Central memory CD4-positive, alpha-beta T cell (primary cell): ENCODE measurements at regions not wholly inside any gene's neighbourhood (a gene's known extent, or its start where the extent isn't known, plus 50 kb on each side); places are given as distances from the start of the nearest gene placed in this dataset.
"Not testable (repeated sequence)": the region's sequence is repeated elsewhere in the genome, so short reads cannot be mapped to it uniquely, and the experiment has no call there.

Experiments used
- DNase-seq: peaks from one replicate; pipeline ENCODE4 v3.0.0; 2022

- not testable (repeated sequence) for DNase-seq
Measured at GRCh38 chr6:8619408-8619807, 184.1 kb upstream of the SLC35B3 start.

GRCh38 chr6:8608737-8609136 is 173.4 kb upstream of the SLC35B3 start:
- DNase-seq = no peak

- no peak for DNase-seq
Measured at GRCh38 chr6:8589941-8590729, 154.8 kb upstream of the SLC35B3 start.

GRCh38 chr6:8588176-8588575 is 152.8 kb upstream of the SLC35B3 start:
- no peak for DNase-seq

- no peak for DNase-seq
Measured at GRCh38 chr6:8583291-8583690, 147.9 kb upstream of the SLC35B3 start.

GRCh38 chr6:8579372-8579771 is 144.0 kb upstream of the SLC35B3 start:
- no peak for DNase-seq

GRCh38 chr6:8578006-8578405 is 142.7 kb upstream of the SLC35B3 start:
- DNase-seq = no peak

GRCh38 chr6:8574749-8575468 is 139.6 kb upstream of the SLC35B3 start:
- DNase-seq = no peak

GRCh38 chr6:8574311-8574710 is 139.0 kb upstream of the SLC35B3 start:
- DNase-seq = no peak

- DNase-seq = no peak
Measured at GRCh38 chr6:8570256-8570920, 135.0 kb upstream of the SLC35B3 start.

- DNase-seq = no peak
Measured at GRCh38 chr6:8562125-8562524, 126.8 kb upstream of the SLC35B3 start.

- DNase-seq = no peak
Measured at GRCh38 chr6:8558953-8559352, 123.6 kb upstream of the SLC35B3 start.

GRCh38 chr6:8557014-8557748 is 121.8 kb upstream of the SLC35B3 start:
- no peak for DNase-seq

GRCh38 chr6:8556370-8557013 is 121.1 kb upstream of the SLC35B3 start:
- DNase-seq = no peak

GRCh38 chr6:8551993-8552392 is 116.6 kb upstream of the SLC35B3 start:
- DNase-seq = no peak

GRCh38 chr6:8551386-8551785 is 116.0 kb upstream of the SLC35B3 start:
- no peak for DNase-seq

- no peak for DNase-seq
Measured at GRCh38 chr6:8549074-8549790, 113.9 kb upstream of the SLC35B3 start.

- DNase-seq = no peak
Measured at GRCh38 chr6:8546496-8546895, 111.2 kb upstream of the SLC35B3 start.

GRCh38 chr6:8545336-8545735 is 110.0 kb upstream of the SLC35B3 start:
- no peak for DNase-seq

- no peak for DNase-seq
Measured at GRCh38 chr6:8543714-8544113, 108.4 kb upstream of the SLC35B3 start.

- no peak for DNase-seq
Measured at GRCh38 chr6:8539453-8539852, 104.1 kb upstream of the SLC35B3 start.

GRCh38 chr6:8536122-8536521 is 100.8 kb upstream of the SLC35B3 start:
- DNase-seq = no peak
